Activated T-helper 17 cell treated with anti-CD3 and anti-CD28 coated beads, Interleukin-2, amount 50 U/mL, for 72 hours (primary cell): ENCODE measurements at regions not wholly inside any gene's neighbourhood (a gene's known extent, or its start where the extent isn't known, plus 50 kb on each side); places are given as distances from the start of the nearest gene placed in this dataset.

Source experiments
- ATAC-seq: fragments of 150-1000 bp; cut with Tn5 transposase; replicated peaks from 2 replicates; pipeline ENCODE4 v1.10.0; 2021; ENCODE audit warnings: mild to moderate bottlenecking, moderate library complexity
- H3K27ac Mint-ChIP-seq: one replicate; pipeline ENCODE4 v1.8.0; 2022; ENCODE audit warnings: mixed read lengths
- H3K27me3 Mint-ChIP-seq: one replicate; pipeline ENCODE4 v1.8.0; 2022; ENCODE audit warnings: mixed read lengths
- H3K36me3 Mint-ChIP-seq: one replicate; pipeline ENCODE4 v1.8.0; 2022; ENCODE audit warnings: low read depth, mild to moderate bottlenecking, mixed read lengths
- H3K4me1 Mint-ChIP-seq: one replicate; pipeline ENCODE4 v1.8.0; 2022; ENCODE audit warnings: mixed read lengths
- H3K4me3 Mint-ChIP-seq: one replicate; pipeline ENCODE4 v1.8.0; 2022; ENCODE audit warnings: mild to moderate bottlenecking, mixed read lengths
- H3K9me3 Mint-ChIP-seq: one replicate; pipeline ENCODE4 v1.8.0; 2022; ENCODE audit warnings: mixed read lengths

GRCh38 chr2:5751873-5752482, 59.8 kb downstream of the SOX11 start:
- peaks cover 3% of the 10 kb centered on the region for H3K27me3 Mint-ChIP-seq
- no peak overlapping the region for H3K4me3 Mint-ChIP-seq
- no peak for ATAC-seq
- H3K9me3 Mint-ChIP-seq = peaks cover 18% of the 10 kb centered on the region
- H3K36me3 Mint-ChIP-seq = no peaks in the 10 kb centered on the region
- H3K27ac Mint-ChIP-seq = no peak overlapping the region
- H3K4me1 Mint-ChIP-seq = no peaks in the 10 kb centered on the region

- Mint-ChIP-seq H3K9me3 (peaks cover 16% of the 10 kb centered on the region), H3K27ac (no peak overlapping the region), H3K36me3 (no peaks in the 10 kb centered on the region), H3K27me3 (no peaks in the 10 kb centered on the region), H3K4me3 (no peak overlapping the region), H3K4me1 (no peaks in the 10 kb centered on the region)
- ATAC-seq = no peak
These were observed 64.1 kb downstream of the SOX11 start for GRCh38 chr2:5756272-5756671.

- H3K9me3 Mint-ChIP-seq = peaks cover 16% of the 10 kb centered on the region
- ATAC-seq = no peak
- no peak overlapping the region for H3K27ac Mint-ChIP-seq
- no peaks in the 10 kb centered on the region for H3K4me1 Mint-ChIP-seq
- no peaks in the 10 kb centered on the region for H3K27me3 Mint-ChIP-seq
- no peaks in the 10 kb centered on the region for H3K36me3 Mint-ChIP-seq
- no peak overlapping the region for H3K4me3 Mint-ChIP-seq
These were observed 66.2 kb downstream of the SOX11 start for GRCh38 chr2:5758346-5758745.

GRCh38 chr2:5759949-5760348, 67.8 kb downstream of the SOX11 start:
- no peak for ATAC-seq
- no peaks in the 10 kb centered on the region for H3K36me3 Mint-ChIP-seq
- H3K9me3 Mint-ChIP-seq = peaks cover 8% of the 10 kb centered on the region

GRCh38 chr2:5763531-5763930, 71.3 kb downstream of the SOX11 start:
- Mint-ChIP-seq H3K27ac (no peak overlapping the region), H3K4me1 (no peaks in the 10 kb centered on the region), H3K9me3 (peaks cover 7% of the 10 kb centered on the region), H3K4me3 (no peak overlapping the region), H3K36me3 (no peaks in the 10 kb centered on the region), H3K27me3 (peaks cover 2% of the 10 kb centered on the region)
- ATAC-seq = no peak

More at GRCh38 chr2:5759949-5760348, 67.8 kb downstream of the SOX11 start:
- Mint-ChIP-seq H3K4me3 (no peak overlapping the region), H3K27ac (no peak overlapping the region), H3K4me1 (no peaks in the 10 kb centered on the region), H3K27me3 (no peaks in the 10 kb centered on the region)

- no peaks in the 10 kb centered on the region for H3K36me3 Mint-ChIP-seq
These were observed 71.9 kb downstream of the SOX11 start for GRCh38 chr2:5764041-5764440.

GRCh38 chr2:5766056-5766455, 73.9 kb downstream of the SOX11 start:
- Mint-ChIP-seq H3K36me3 (no peaks in the 10 kb centered on the region), H3K4me1 (no peaks in the 10 kb centered on the region), H3K9me3 (peaks cover 8% of the 10 kb centered on the region), H3K27me3 (peaks cover 6% of the 10 kb centered on the region), H3K4me3 (no peak overlapping the region), H3K27ac (no peak overlapping the region)
- no peak for ATAC-seq

More at GRCh38 chr2:5764041-5764440, 71.9 kb downstream of the SOX11 start:
- Mint-ChIP-seq H3K9me3 (peaks cover 11% of the 10 kb centered on the region), H3K4me3 (no peak overlapping the region), H3K27ac (no peak overlapping the region), H3K4me1 (no peaks in the 10 kb centered on the region), H3K27me3 (peaks cover 6% of the 10 kb centered on the region)
- ATAC-seq = no peak

- H3K9me3 Mint-ChIP-seq = peaks cover 8% of the 10 kb centered on the region
These were observed 74.4 kb downstream of the SOX11 start for GRCh38 chr2:5766561-5766960.

GRCh38 chr2:5777131-5777535, 84.9 kb downstream of the SOX11 start:
- Mint-ChIP-seq H3K27ac (no peak overlapping the region), H3K4me1 (no peaks in the 10 kb centered on the region), H3K27me3 (no peaks in the 10 kb centered on the region), H3K4me3 (no peak overlapping the region), H3K9me3 (no peaks in the 10 kb centered on the region), H3K36me3 (no peaks in the 10 kb centered on the region)
- no peak for ATAC-seq

More at GRCh38 chr2:5766561-5766960, 74.4 kb downstream of the SOX11 start:
- H3K27ac Mint-ChIP-seq = no peak overlapping the region
- H3K4me1 Mint-ChIP-seq = no peaks in the 10 kb centered on the region
- no peak for ATAC-seq
- peaks cover 6% of the 10 kb centered on the region for H3K27me3 Mint-ChIP-seq
- no peak overlapping the region for H3K4me3 Mint-ChIP-seq
- H3K36me3 Mint-ChIP-seq = no peaks in the 10 kb centered on the region

- no peak overlapping the region for H3K4me3 Mint-ChIP-seq
- H3K27ac Mint-ChIP-seq = no peak overlapping the region
- no peaks in the 10 kb centered on the region for H3K27me3 Mint-ChIP-seq
- no peak for ATAC-seq
- H3K36me3 Mint-ChIP-seq = no peaks in the 10 kb centered on the region
- peaks cover 9% of the 10 kb centered on the region for H3K9me3 Mint-ChIP-seq
- no peaks in the 10 kb centered on the region for H3K4me1 Mint-ChIP-seq
These were observed 89.5 kb downstream of the SOX11 start for GRCh38 chr2:5781679-5782078.

- ATAC-seq = no peak
- Mint-ChIP-seq H3K9me3 (peaks cover 11% of the 10 kb centered on the region), H3K27me3 (no peaks in the 10 kb centered on the region), H3K36me3 (no peaks in the 10 kb centered on the region), H3K4me3 (no peak overlapping the region), H3K4me1 (no peaks in the 10 kb centered on the region), H3K27ac (no peak overlapping the region)
These were observed 89.9 kb downstream of the SOX11 start for GRCh38 chr2:5782103-5782502.

- H3K9me3 Mint-ChIP-seq = peaks cover 23% of the 10 kb centered on the region
- no peak overlapping the region for H3K27ac Mint-ChIP-seq
- no peak overlapping the region for H3K4me3 Mint-ChIP-seq
- no peak for ATAC-seq
- H3K36me3 Mint-ChIP-seq = no peaks in the 10 kb centered on the region
- no peaks in the 10 kb centered on the region for H3K27me3 Mint-ChIP-seq
- no peaks in the 10 kb centered on the region for H3K4me1 Mint-ChIP-seq
These were observed 96.3 kb downstream of the SOX11 start for GRCh38 chr2:5788447-5788846.

GRCh38 chr2:5791371-5791770, 99.2 kb downstream of the SOX11 start:
- Mint-ChIP-seq H3K4me3 (no peak overlapping the region), H3K9me3 (peaks cover 16% of the 10 kb centered on the region), H3K27me3 (no peaks in the 10 kb centered on the region), H3K36me3 (no peaks in the 10 kb centered on the region), H3K27ac (no peak overlapping the region), H3K4me1 (no peaks in the 10 kb centered on the region)
- no peak for ATAC-seq

GRCh38 chr2:5794012-5794411, 101.8 kb downstream of the SOX11 start:
- Mint-ChIP-seq H3K36me3 (no peaks in the 10 kb centered on the region), H3K4me3 (no peak overlapping the region), H3K4me1 (no peaks in the 10 kb centered on the region), H3K9me3 (peaks cover 10% of the 10 kb centered on the region), H3K27me3 (no peaks in the 10 kb centered on the region), H3K27ac (no peak overlapping the region)
- ATAC-seq = no peak

- Mint-ChIP-seq H3K27ac (no peak overlapping the region), H3K4me3 (no peak overlapping the region), H3K36me3 (no peaks in the 10 kb centered on the region), H3K4me1 (no peaks in the 10 kb centered on the region), H3K9me3 (peaks cover 3% of the 10 kb centered on the region), H3K27me3 (no peaks in the 10 kb centered on the region)
- ATAC-seq = no peak
These were observed 105.9 kb downstream of the SOX11 start for GRCh38 chr2:5798084-5798483.

- ATAC-seq = no peak
- Mint-ChIP-seq H3K4me3 (no peak overlapping the region), H3K27me3 (no peaks in the 10 kb centered on the region), H3K9me3 (peaks cover 6% of the 10 kb centered on the region), H3K27ac (no peak overlapping the region), H3K36me3 (no peaks in the 10 kb centered on the region), H3K4me1 (no peaks in the 10 kb centered on the region)
These were observed 107.2 kb downstream of the SOX11 start for GRCh38 chr2:5799348-5799747.
